Smooth muscle cell (in vitro differentiated cells): ENCODE measurements at regions not wholly inside any gene's neighbourhood (a gene's known extent, or its start where the extent isn't known, plus 50 kb on each side); places are given as distances from the start of the nearest gene placed in this dataset.

ENCODE experiments used
- DNase-seq: peaks from one replicate; lab custom pipeline; 2025; ENCODE audit not compliant: unreplicated experiment; lab: John Stamatoyannopoulos, UW
- H2AFZ ChIP-seq: fragments of 200-600 bp; sonication (generic); 2 replicates; pipeline ENCODE4 v1.6.0; 2016; ENCODE audit warnings: antibody characterized with exemption, low read depth, mild to moderate bottlenecking
- H3F3A ChIP-seq: fragments of 200-600 bp; sonication (generic); 2 replicates; pipeline ENCODE4 v1.6.0; 2017; ENCODE audit warnings: antibody characterized with exemption, low read depth
- H3K27ac ChIP-seq: fragments of 200-600 bp; sonication (generic); 2 replicates; pipeline ENCODE4 v1.5.1; 2016; ENCODE audit warnings: low read depth, mild to moderate bottlenecking
- H3K27me3 ChIP-seq: fragments of 200-600 bp; sonication (generic); 2 replicates; pipeline ENCODE4 v1.6.1; 2016; ENCODE audit warnings: low read depth, mild to moderate bottlenecking
- H3K36me3 ChIP-seq: fragments of 200-600 bp; sonication (generic); 2 replicates; pipeline ENCODE4 v1.5.1; 2016; ENCODE audit warnings: low read depth
- H3K4me1 ChIP-seq: fragments of 200-600 bp; sonication (generic); 2 replicates; pipeline ENCODE4 v1.5.1; 2016; ENCODE audit warnings: low read depth
- H3K4me2 ChIP-seq: fragments of 200-600 bp; sonication (generic); 2 replicates; pipeline ENCODE4 v1.6.0; 2016; ENCODE audit warnings: mild to moderate bottlenecking
- H3K4me3 ChIP-seq: fragments of 200-600 bp; sonication (generic); 2 replicates; pipeline ENCODE4 v1.5.1; 2016; ENCODE audit warnings: mild to moderate bottlenecking
- H3K79me2 ChIP-seq: fragments of 200-600 bp; sonication (generic); 2 replicates; pipeline ENCODE4 v1.6.0; 2016; ENCODE audit warnings: low read depth, mild to moderate bottlenecking
- H3K9ac ChIP-seq: fragments of 200-600 bp; sonication (generic); 2 replicates; pipeline ENCODE4 v1.6.0; 2016; ENCODE audit warnings: low read depth
- H3K9me3 ChIP-seq: fragments of 200-600 bp; sonication (generic); replicated peaks from 2 replicates; pipeline ENCODE4 v1.5.1; 2016; ENCODE audit warnings: low read depth
- H4K20me1 ChIP-seq: fragments of 200-600 bp; sonication (generic); 2 replicates; pipeline ENCODE4 v1.6.0; 2016; ENCODE audit warnings: low read depth
- WGBS: methylation state at CpG from one replicate; pipeline ENCODE4 v1.1.7; 2016; ENCODE audit warnings: low lambda C conversion rate; 5-methylcytosine and 5-hydroxymethylcytosine counted together
- TF ChIP-seq, protein P1 (sequence below): fragments of 200-600 bp; sonication (generic); IDR thresholded peaks from 2 replicates; pipeline ENCODE4 v1.5.1; 2017; ENCODE audit warnings: borderline replicate concordance, mild to moderate bottlenecking, antibody characterized with exemption; ENCODE audit not compliant: insufficient read depth, poor library complexity, severe bottlenecking

DNA sequence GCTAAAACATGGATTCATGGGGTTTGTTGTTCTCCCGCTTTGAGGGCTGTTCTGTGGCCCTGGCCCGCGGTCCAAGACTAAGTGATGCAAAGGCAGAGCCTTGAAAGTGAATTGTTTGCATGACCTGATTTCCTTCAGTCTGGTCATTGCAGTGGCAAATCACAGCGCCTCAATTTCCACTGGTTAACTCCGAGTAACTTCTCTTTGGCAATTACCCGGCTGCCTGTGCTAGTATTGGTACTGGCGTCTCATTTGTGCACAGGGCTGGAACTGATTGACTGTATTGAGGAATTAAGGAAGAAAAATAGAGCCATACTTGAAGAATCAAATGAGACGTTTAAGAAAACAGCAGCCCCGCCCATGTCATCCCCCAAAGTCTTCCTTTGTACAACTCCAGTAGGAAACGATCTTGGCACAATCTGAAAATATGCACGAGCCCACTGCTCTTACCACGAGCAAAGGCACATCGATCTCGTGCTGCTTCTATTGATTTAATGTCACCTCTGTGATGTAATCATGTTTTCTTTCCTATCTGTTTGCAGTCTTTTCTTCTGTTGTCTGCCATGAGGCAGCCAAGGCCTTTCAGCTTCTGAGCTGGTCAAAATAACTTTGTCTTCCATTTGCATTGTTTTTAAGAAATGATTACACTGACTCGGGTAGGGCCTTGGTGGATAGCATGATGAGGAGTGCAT is 60.6 kb upstream of the SHH start:
- H3K36me3 ChIP-seq = no peaks in the 10 kb centered on the region
- no peak overlapping the region for H3K27ac ChIP-seq
- no peaks in the 10 kb centered on the region for H4K20me1 ChIP-seq
- H3K4me3 ChIP-seq = no peak overlapping the region
- H2AFZ ChIP-seq = no peak overlapping the region
- H3K9me3 ChIP-seq = no peaks in the 10 kb centered on the region
- no peaks in the 10 kb centered on the region for H3K4me1 ChIP-seq
- TF ChIP-seq, protein P1, sequence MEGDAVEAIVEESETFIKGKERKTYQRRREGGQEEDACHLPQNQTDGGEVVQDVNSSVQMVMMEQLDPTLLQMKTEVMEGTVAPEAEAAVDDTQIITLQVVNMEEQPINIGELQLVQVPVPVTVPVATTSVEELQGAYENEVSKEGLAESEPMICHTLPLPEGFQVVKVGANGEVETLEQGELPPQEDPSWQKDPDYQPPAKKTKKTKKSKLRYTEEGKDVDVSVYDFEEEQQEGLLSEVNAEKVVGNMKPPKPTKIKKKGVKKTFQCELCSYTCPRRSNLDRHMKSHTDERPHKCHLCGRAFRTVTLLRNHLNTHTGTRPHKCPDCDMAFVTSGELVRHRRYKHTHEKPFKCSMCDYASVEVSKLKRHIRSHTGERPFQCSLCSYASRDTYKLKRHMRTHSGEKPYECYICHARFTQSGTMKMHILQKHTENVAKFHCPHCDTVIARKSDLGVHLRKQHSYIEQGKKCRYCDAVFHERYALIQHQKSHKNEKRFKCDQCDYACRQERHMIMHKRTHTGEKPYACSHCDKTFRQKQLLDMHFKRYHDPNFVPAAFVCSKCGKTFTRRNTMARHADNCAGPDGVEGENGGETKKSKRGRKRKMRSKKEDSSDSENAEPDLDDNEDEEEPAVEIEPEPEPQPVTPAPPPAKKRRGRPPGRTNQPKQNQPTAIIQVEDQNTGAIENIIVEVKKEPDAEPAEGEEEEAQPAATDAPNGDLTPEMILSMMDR = no peak
- no peaks in the 10 kb centered on the region for H3K27me3 ChIP-seq
- H3K79me2 ChIP-seq = no peaks in the 10 kb centered on the region
- 84% methylated on average over 15 of the region's 15 CpGs for WGBS
- DNase-seq = no peak
- H3K4me2 ChIP-seq = no peak overlapping the region
- no peak overlapping the region for H3K9ac ChIP-seq
- no peaks in the 10 kb centered on the region for H3F3A ChIP-seq

DNA sequence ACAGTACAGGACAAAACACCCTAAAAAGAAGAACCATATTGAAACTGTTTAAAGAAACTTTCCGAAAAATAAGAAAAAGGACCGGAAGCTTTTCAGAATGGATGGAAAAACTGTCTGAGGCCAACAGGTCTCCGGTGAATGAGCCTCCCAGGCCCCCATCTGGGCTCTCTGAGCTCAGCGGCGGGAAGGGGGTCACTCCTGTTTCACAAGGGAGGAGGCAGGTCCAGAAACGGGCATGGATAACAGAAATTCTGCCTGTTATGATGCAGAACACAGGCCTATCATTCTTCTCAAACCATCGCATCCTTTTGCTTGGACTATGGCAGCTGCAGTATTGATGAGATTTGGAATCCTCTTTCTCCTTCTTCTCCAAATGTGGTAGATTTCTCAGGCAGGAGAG is 58.9 kb upstream of the SHH start:
- no peak for DNase-seq
- Histone ChIP-seq H3K27me3 (no peaks in the 10 kb centered on the region), H3K4me1 (no peaks in the 10 kb centered on the region), H3F3A (no peaks in the 10 kb centered on the region), H3K9me3 (no peaks in the 10 kb centered on the region), H3K4me3 (no peak overlapping the region), H3K79me2 (no peaks in the 10 kb centered on the region), H3K27ac (no peak overlapping the region), H3K4me2 (no peak overlapping the region), H4K20me1 (no peaks in the 10 kb centered on the region), H3K36me3 (no peaks in the 10 kb centered on the region), H2AFZ (no peak overlapping the region), H3K9ac (no peak overlapping the region)
- TF ChIP-seq, protein P1 = no peak
- 90% methylated on average over 7 of the region's 7 CpGs for WGBS

DNA sequence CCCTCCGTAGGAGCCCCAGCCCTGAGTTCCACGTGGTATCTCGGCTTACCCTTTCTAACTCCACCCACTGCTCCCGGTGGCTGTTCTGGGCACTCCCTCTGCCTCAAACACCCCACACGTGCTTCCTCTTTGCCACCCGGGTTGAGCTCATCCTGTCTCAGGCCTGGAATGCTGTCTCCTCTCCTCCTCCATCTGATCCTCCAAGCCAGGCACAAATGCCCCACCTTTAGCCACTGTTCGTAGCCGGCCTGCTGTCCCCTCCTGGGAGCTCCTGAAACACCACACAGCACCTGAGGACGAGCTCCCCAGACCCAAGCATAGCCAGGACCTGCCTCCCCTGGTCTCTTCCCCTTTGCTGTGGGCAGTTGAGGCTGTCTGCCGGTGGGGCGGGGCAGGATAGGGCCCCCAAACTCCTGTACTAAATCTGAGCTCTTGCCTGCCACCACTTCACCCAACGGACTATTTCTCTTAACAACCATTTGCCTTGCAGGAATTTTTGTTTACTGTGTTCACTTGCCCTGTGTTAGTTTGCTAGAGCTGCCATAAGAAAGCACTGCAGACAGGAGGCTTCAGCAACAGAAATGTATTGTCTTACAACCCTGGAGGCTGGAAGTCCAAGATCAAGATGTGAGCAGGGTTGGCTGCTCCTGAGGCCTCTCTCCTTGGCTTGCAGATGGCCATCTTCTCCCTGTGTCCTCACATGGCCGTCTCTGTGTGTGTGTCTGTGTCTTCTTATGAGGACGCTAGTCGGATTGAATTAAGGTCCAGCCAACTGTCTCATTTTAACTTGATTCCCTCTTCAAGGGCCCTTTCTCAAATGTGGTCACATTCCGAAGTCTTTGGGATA is 58.3 kb upstream of the SHH start:
- no peak overlapping the region for H3K4me2 ChIP-seq
- no peak for DNase-seq
- WGBS = 80% methylated on average over 16 of the region's 16 CpGs

More for the DNA sequence above, 58.3 kb upstream of the SHH start:
- Histone ChIP-seq H3K27ac (no peak overlapping the region), H3K9ac (no peak overlapping the region), H4K20me1 (no peaks in the 10 kb centered on the region), H3K27me3 (no peaks in the 10 kb centered on the region), H3K4me1 (no peaks in the 10 kb centered on the region), H3F3A (no peaks in the 10 kb centered on the region), H3K9me3 (no peaks in the 10 kb centered on the region), H2AFZ (no peak overlapping the region), H3K36me3 (no peaks in the 10 kb centered on the region), H3K4me3 (no peak overlapping the region), H3K79me2 (no peaks in the 10 kb centered on the region)
- TF ChIP-seq, protein P1 = no peak
